ENCODE measurements at regions not wholly inside any gene's neighbourhood (a gene's known extent, or its start where the extent isn't known, plus 50 kb on each side); places are given as distances from the start of the nearest gene placed in this dataset.

- no peak for DNase-seq
- Mint-ChIP-seq H3K4me3 (ENCODE audit: unreplicated experiment) (no peak overlapping the region), H3K4me1 (ENCODE audit: low read depth, unreplicated experiment) (no peaks in the 10 kb centered on the region), H3K9me3 (ENCODE audit: unreplicated experiment) (peaks cover 7% of the 10 kb centered on the region), H3K36me3 (ENCODE audit: unreplicated experiment) (peaks cover 13% of the 10 kb centered on the region), H3K27me3 (ENCODE audit: unreplicated experiment) (peaks cover 2% of the 10 kb centered on the region), H3K27ac (ENCODE audit: unreplicated experiment) (no peak overlapping the region)
- TF ChIP-seq, protein P1, sequence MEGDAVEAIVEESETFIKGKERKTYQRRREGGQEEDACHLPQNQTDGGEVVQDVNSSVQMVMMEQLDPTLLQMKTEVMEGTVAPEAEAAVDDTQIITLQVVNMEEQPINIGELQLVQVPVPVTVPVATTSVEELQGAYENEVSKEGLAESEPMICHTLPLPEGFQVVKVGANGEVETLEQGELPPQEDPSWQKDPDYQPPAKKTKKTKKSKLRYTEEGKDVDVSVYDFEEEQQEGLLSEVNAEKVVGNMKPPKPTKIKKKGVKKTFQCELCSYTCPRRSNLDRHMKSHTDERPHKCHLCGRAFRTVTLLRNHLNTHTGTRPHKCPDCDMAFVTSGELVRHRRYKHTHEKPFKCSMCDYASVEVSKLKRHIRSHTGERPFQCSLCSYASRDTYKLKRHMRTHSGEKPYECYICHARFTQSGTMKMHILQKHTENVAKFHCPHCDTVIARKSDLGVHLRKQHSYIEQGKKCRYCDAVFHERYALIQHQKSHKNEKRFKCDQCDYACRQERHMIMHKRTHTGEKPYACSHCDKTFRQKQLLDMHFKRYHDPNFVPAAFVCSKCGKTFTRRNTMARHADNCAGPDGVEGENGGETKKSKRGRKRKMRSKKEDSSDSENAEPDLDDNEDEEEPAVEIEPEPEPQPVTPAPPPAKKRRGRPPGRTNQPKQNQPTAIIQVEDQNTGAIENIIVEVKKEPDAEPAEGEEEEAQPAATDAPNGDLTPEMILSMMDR (IDR thresholded peaks at IDR 0.05; ENCODE audit: partially characterized antibody, unreplicated experiment): no peak
Measured at GRCh38 chr2:121162893-121163292, 122.1 kb downstream of the TFCP2L1 start.

- Mint-ChIP-seq H3K36me3 (ENCODE audit: unreplicated experiment) (peaks cover 5% of the 10 kb centered on the region), H3K4me3 (ENCODE audit: unreplicated experiment) (no peak overlapping the region), H3K9me3 (ENCODE audit: unreplicated experiment) (peaks cover 4% of the 10 kb centered on the region), H3K27me3 (ENCODE audit: unreplicated experiment) (no peaks in the 10 kb centered on the region), H3K4me1 (ENCODE audit: low read depth, unreplicated experiment) (no peaks in the 10 kb centered on the region), H3K27ac (ENCODE audit: unreplicated experiment) (no peak overlapping the region)
- DNase-seq: no peak
- TF ChIP-seq, protein P1 (IDR thresholded peaks at IDR 0.05; ENCODE audit: partially characterized antibody, unreplicated experiment): no peak
Measured at GRCh38 chr2:121164042-121164441, 121.0 kb downstream of the TFCP2L1 start.

DNA sequence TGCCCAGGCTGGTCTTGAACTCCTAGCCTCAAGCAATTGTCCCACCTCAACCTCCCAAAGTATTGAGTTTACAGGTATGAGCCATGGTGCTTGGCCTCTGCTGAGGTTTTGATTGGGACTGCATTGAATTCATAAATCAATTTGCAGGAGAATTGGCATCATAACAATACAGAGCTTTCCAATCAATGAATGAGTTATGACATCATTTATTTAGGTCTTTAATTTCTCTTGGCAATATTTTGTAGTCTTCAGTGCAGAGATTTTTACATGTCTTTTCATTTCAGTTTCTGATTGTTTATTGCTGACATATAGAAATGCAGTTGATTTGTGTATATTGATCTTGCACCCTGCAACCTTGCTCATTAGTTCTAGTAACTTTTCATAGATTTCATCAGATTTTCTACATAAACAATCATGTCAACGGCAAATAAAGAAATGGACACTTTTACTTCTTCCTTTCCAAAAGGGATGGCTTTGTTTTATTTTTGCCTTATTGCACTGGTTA lies 119.9 kb downstream of the TFCP2L1 start:
- Mint-ChIP-seq H3K4me1 (ENCODE audit: low read depth, unreplicated experiment) (no peaks in the 10 kb centered on the region), H3K27ac (ENCODE audit: unreplicated experiment) (no peak overlapping the region), H3K36me3 (ENCODE audit: unreplicated experiment) (peaks cover 7% of the 10 kb centered on the region), H3K4me3 (ENCODE audit: unreplicated experiment) (no peak overlapping the region), H3K27me3 (ENCODE audit: unreplicated experiment) (no peaks in the 10 kb centered on the region), H3K9me3 (ENCODE audit: unreplicated experiment) (peaks cover 5% of the 10 kb centered on the region)
- TF ChIP-seq, protein P1 (IDR thresholded peaks at IDR 0.05; ENCODE audit: partially characterized antibody, unreplicated experiment): no peak
- DNase-seq: no peak
